ENCODE measurements at regions not wholly inside any gene's neighbourhood (a gene's known extent, or its start where the extent isn't known, plus 50 kb on each side); places are given as distances from the start of the nearest gene placed in this dataset.
"Not testable (repeated sequence)": the region's sequence is repeated elsewhere in the genome, so short reads cannot be mapped to it uniquely, and the experiment has no call there.

GRCh38 chr13:107928762-107929161, 286.6 kb downstream of the LIG4 start:
- DNase-seq (ENCODE audit: low read depth in 1 of 2, low spot score in 1 of 2), result no peak

GRCh38 chr13:107927557-107927956, 287.8 kb downstream of the LIG4 start:
- DNase-seq (ENCODE audit: low read depth in 1 of 2, low spot score in 1 of 2), result no peak

GRCh38 chr13:107926515-107926914, 288.8 kb downstream of the LIG4 start:
- DNase-seq (ENCODE audit: low read depth in 1 of 2, low spot score in 1 of 2), result not testable (repeated sequence)

GRCh38 chr13:107916902-107917301, 298.4 kb downstream of the LIG4 start:
- not testable (repeated sequence) for DNase-seq (ENCODE audit: low read depth in 1 of 2, low spot score in 1 of 2)

- no peak for DNase-seq (ENCODE audit: low read depth in 1 of 2, low spot score in 1 of 2)
Measured at GRCh38 chr13:107912745-107913144, 302.6 kb downstream of the LIG4 start.

GRCh38 chr13:107907065-107907805, 308.1 kb downstream of the LIG4 start:
- no peak for DNase-seq (ENCODE audit: low read depth in 1 of 2, low spot score in 1 of 2)

GRCh38 chr13:107906131-107906530, 309.2 kb downstream of the LIG4 start:
- no peak for DNase-seq (ENCODE audit: low read depth in 1 of 2, low spot score in 1 of 2)

- no peak for DNase-seq (ENCODE audit: low read depth in 1 of 2, low spot score in 1 of 2)
Measured at GRCh38 chr13:107901996-107902562, 313.3 kb downstream of the LIG4 start.

- DNase-seq (ENCODE audit: low read depth in 1 of 2, low spot score in 1 of 2), result no peak
Measured at GRCh38 chr13:107901230-107901629, 314.1 kb downstream of the LIG4 start.

GRCh38 chr13:107900775-107901174, 314.6 kb downstream of the LIG4 start:
- DNase-seq (ENCODE audit: low read depth in 1 of 2, low spot score in 1 of 2), result no peak

GRCh38 chr13:107886118-107886517, 329.2 kb downstream of the LIG4 start:
- no peak for DNase-seq (ENCODE audit: low read depth in 1 of 2, low spot score in 1 of 2)

GRCh38 chr13:107884564-107884963, 330.8 kb downstream of the LIG4 start:
- DNase-seq (ENCODE audit: low read depth in 1 of 2, low spot score in 1 of 2), result no peak

GRCh38 chr13:107883561-107884175, 331.7 kb downstream of the LIG4 start:
- no peak for DNase-seq (ENCODE audit: low read depth in 1 of 2, low spot score in 1 of 2)

GRCh38 chr13:107882708-107883560, 332.4 kb downstream of the LIG4 start:
- DNase-seq (ENCODE audit: low read depth in 1 of 2, low spot score in 1 of 2), result no peak

- no peak for DNase-seq (ENCODE audit: low read depth in 1 of 2, low spot score in 1 of 2)
Measured at GRCh38 chr13:107881362-107881761, 334.0 kb downstream of the LIG4 start.

- DNase-seq (ENCODE audit: low read depth in 1 of 2, low spot score in 1 of 2), result no peak
Measured at GRCh38 chr13:107874456-107874855, 340.9 kb downstream of the LIG4 start.

GRCh38 chr13:107873926-107874325, 341.4 kb downstream of the LIG4 start:
- DNase-seq (ENCODE audit: low read depth in 1 of 2, low spot score in 1 of 2), result no peak

- no peak for DNase-seq (ENCODE audit: low read depth in 1 of 2, low spot score in 1 of 2)
Measured at GRCh38 chr13:107870400-107870799, 344.9 kb downstream of the LIG4 start.

GRCh38 chr13:107867701-107868661, 347.4 kb downstream of the LIG4 start:
- DNase-seq (ENCODE audit: low read depth in 1 of 2, low spot score in 1 of 2), result no peak

GRCh38 chr13:107866941-107867623, 348.3 kb downstream of the LIG4 start:
- DNase-seq (ENCODE audit: low read depth in 1 of 2, low spot score in 1 of 2), result no peak
